Ureter (tissue), 1 donor: ENCODE measurements at regions not wholly inside any gene's neighbourhood (a gene's known extent, or its start where the extent isn't known, plus 50 kb on each side); places are given as distances from the start of the nearest gene placed in this dataset.
"Not testable (repeated sequence)": the region's sequence is repeated elsewhere in the genome, so short reads cannot be mapped to it uniquely, and the experiment has no call there.

Experiments used
- DNase-seq: peaks from one replicate; pipeline ENCODE4 v3.0.0-alpha.2; 2020; ENCODE audit warnings: low spot score
- donor health status: DM: yes; HTN: yes; CAD: no.

DNA sequence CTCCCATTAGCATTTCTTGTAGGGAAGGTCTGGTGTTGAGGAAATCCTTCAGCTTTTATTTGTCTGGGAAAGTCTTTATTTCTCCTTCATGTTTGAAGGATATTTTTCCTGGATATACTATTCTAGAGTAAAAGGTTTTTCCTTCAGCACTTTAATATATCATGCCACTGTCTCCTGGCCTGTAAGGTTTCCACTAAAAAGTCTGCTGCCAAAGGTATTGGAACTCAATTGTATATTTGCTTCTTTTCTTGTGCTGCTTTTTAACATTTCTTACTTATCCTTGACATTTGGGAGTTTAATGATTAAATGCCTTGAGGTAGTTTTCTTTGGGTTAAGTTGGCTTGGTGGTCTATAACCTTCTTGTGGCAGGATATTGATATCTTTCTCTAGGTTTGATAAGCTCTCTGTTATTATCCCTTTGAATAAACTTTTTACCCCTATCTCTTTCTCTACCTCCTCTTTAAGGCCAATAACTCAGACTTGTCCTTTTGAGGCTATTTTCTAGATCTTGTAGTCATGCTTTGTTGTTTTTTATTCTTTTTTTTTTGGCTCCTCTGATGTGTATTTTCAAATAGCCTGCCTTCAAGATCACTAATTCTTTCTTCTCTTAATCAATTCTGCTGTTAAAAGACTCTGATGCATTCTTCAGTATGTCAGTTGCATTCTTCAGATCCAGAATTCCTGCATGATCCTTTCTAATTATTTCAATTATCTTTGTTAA lies 225.0 kb upstream of the ZNF217 start:
- no peak for DNase-seq

DNA sequence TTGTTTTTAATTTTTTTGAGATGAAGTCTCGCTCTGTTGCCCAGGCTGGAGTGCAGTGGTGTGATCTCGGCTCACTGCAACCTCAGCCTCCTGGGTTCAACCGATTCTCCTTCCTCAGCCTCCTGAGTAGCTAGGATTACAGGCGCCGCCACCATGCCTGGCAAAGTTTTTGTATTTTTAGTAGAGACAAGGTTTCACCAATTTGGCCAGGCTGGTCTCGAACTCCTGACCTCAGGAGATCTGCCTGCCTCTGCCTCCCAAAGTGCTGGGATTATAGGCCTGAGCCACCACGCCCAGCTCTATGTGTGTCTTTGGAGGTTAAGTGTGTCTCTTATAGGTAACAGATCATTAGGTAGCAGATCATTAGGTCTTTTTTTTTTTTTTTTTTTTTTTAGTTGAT lies 223.9 kb upstream of the ZNF217 start:
- DNase-seq: not testable (repeated sequence)

- no peak for DNase-seq
Observed at GRCh38 chr20:53816872-53817398, 223.3 kb upstream of the ZNF217 start.

- DNase-seq: no peak
Observed at GRCh38 chr20:53815509-53815908, 221.9 kb upstream of the ZNF217 start.

- DNase-seq: no peak
Observed at GRCh38 chr20:53814060-53814459, 220.4 kb upstream of the ZNF217 start.

DNA sequence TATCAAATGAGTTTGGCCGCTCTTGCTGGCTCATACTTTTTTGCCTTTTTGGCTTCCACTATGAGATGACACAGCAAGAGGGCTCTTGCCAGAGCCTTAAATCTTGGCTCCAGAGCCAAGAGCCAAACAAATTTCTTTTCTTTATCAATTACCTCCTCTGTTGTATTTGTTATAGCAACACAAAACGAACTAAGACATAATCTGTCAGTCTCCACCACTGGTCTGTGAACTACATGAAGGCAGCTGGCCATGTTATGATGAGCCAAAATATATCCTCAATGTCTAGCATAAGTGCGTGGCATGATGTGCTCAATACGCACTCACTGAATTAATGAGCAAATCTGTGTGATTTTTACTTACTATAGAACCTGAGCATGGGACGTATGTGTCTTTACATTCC lies 220.0 kb upstream of the ZNF217 start:
- no peak for DNase-seq

- no peak for DNase-seq
Observed at GRCh38 chr20:53811577-53811976, 217.9 kb upstream of the ZNF217 start.

GRCh38 chr20:53810661-53811355 lies 217.2 kb upstream of the ZNF217 start:
- DNase-seq: no peak

DNA sequence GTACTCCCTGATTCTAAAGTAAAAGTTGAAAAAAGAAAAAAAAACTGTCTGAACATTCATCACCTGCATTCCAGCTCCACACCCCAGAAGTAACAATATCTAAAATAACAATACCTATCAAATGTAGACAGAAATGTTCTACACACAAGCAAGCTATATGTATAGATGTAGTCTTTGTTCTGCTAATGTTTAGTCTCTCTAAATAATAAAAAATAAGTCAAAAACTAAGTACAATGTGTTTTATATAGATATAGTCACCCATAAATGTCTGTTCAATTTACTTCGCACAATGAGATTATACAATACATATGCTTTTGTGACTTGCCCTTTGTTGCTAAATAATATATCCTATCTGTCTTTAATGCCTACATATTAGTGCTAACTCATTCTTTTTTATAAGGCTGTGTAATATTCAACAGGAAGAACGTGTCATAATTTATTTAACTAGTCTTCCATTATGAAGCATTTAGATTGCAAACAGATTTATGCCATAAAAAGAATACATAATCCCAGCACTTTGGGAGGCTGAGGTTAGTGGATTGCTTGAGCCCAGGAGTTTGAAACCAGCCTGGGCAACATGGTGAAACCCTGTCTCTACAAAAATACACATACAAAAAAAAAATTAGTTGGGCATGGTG lies 216.2 kb upstream of the ZNF217 start:
- DNase-seq: no peak

DNA sequence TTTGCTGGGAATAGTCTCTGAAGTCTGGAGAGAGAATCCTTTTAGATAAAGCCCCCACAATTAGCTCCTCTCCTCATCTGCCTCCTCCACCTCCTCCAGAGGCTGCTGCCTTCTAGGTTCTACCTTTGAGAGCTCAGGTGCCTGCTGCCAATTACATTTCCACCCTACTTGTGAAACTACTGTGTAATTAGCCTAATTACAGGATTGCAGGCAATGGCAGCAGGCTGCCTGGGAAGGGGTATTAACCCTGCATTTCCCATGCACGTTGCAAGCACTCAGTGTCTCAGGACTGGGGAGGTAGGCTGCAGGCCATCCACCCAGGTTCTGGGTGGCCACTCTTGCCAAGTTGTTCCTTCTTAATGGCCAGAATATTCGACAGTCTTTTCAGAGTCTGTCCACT lies 215.6 kb upstream of the ZNF217 start:
- no peak for DNase-seq

- no peak for DNase-seq
Observed at GRCh38 chr20:53808733-53809132, 215.1 kb upstream of the ZNF217 start.

GRCh38 chr20:53808302-53808701 lies 214.7 kb upstream of the ZNF217 start:
- DNase-seq: not testable (repeated sequence)

DNA sequence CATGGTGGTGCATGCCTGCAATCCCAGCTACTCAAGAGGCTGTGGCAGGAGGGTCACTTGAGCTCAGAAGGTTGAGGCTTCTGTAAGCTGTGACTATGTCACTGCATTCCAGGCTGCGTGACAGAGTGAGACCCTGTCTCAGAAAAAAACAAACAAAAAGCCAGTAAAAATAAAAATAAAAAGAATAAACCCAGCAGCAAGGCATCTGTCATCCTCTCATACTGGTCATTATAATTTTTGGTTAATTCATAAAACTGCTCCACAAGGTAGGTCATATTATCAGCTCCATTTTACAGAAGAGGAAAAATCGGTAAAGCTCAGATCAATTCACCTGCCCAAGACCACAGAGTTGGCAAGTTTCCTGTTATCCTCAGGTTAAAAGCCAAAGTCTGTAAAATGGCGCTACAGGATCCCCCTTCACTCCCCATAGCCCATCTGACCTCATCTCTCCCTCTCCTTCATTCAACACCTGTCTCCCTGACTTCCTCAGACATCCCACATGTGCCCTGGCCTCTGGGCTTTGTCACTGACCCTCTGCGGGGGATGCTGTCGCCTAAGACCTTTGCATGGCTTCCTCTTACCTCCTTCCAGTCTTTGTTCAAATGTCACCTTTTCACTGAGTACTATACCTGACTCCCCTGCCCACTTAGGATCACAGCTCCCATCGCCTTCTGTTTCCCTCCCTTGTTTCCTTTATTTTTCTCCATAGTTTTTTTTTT lies 213.2 kb upstream of the ZNF217 start:
- no peak for DNase-seq

DNA sequence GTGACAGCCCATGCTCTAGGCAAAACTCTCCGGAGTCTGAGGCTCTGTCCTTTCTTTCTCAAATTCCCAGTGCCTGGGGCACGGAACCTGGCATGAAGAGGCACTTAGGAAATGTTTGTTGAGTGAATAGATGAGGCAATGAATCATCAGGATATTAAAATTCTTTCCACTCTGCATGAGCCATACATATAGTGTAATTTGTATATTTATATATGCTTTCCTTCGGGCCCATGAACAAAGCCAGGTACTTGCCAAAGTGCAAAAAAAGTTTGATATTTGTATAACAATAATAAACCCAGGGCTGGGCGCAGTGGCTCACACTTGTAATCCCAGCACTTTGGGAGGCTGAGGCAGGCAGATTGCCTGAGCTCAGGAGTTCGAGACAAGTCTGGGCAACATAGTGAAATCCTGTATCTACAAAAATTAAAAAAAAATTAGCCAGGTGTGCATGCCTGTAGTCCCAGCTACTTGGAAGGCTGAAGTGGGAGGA lies 212.3 kb upstream of the ZNF217 start:
- no peak for DNase-seq

- no peak for DNase-seq
Observed at GRCh38 chr20:53804920-53805894, 211.6 kb upstream of the ZNF217 start.

DNA sequence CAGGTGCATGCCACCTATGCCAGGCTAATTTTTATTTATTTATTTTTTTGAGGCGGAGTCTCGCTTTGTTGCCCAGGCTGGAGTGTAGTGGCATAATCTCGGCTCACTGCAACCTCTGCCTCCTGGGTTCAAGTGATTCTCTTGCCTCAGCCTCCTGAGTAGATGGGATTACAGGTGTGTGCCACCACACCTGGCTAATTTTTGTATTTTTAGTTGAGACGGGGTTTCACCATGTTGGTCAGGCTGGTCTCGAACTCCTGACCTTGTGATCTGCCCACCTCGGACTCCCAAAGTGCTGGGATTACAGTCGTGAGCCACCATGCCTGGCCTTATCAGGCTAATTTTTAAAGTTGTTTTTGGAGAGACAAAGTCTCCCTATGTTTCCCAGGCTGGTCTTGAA lies 210.7 kb upstream of the ZNF217 start:
- not testable (repeated sequence) for DNase-seq

- DNase-seq: peak; percentile 6
Observed at GRCh38 chr20:53803492-53804155, 210.0 kb upstream of the ZNF217 start.

DNA sequence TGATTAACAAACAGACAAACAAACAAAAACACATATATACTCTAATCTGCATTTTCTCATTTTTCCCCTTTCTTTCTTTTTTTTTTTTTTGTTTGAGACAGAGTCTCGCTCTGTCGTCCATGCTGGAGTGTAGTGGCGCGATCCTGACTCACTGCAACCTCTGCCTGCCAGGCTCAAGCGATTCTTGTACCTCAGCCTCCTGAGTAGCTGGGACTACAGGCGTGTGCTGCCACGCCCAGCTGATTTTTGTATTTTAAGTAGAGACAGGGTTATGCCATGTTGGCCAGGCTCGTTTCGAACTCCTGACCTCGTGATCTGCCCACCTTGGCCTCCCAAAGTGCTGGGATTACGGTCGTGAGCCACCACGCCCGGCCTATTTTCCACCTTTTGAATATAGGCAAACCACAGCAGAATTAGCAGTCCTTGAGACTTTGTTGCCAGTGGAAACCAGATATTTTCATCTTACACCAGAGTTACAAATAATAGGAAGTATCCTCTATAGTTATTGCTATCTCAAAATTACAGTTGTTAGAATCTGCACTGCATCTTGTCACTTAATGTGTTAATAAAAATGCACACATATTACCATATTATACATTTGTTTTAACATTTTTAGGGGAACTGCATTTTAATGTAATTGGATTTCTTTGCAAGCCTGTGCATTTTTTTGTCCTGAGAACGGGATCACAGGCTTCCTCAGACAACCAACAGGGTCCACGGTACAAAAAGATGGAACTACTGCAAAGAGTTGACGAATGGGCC lies 208.2 kb upstream of the ZNF217 start:
- no peak for DNase-seq

DNA sequence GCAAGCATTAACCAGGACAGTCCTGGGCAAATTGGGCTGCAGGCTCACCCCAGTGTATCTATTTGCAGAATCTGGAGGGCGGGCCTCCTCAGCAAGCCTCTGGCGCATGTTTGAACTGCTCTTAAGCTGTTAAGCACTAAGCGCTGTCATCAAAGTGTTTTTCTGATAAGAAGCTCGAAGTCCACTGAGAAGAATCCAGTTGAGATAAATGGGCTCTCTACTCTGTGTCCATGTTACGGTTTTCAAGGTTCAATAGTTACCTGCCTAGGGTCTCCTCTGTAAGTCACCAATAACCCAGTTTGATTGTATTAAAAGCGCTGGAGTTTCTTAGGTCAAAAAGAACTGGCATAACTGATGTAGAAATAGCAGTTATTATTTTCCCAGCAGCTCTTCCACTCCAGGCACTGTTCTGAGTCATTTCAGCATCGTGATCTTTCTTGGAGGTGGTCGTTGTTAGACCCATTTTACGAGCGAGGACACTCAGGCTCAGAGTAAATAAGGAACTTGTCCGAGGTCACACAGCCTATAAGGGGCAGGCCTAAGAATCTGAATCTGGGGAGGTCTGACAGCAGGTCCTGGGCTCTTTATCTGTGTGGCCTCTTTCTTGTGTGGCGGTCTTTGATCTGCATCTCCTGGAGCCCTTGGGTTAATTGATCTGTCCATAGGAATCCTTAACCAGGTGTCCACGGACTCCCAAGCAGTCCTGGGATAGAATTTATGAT lies 207.4 kb upstream of the ZNF217 start:
- DNase-seq: peak; percentile 9
